Fibroblast of lung (primary cell): ENCODE measurements at regions not wholly inside any gene's neighbourhood (a gene's known extent, or its start where the extent isn't known, plus 50 kb on each side); places are given as distances from the start of the nearest gene placed in this dataset.

Source experiments
- DNase-seq, 2 donors: peaks; one replicate each; pipeline versions ENCODE4 v3.0.0 to v3.0.0-alpha.2; 2010; ENCODE audit warnings: low read depth in 2 of 2
- H2AFZ ChIP-seq: 2 replicates; pipeline ENCODE4 v1.5.1; 2012; ENCODE audit warnings: low read length, control low read depth, inconsistent platforms
- H3K27ac ChIP-seq: 2 replicates; pipeline ENCODE4 v1.5.1; 2011; ENCODE audit warnings: low read length, control low read depth; ENCODE audit not compliant: insufficient read depth
- H3K27me3 ChIP-seq: 2 replicates; pipeline ENCODE4 v1.5.1; 2011; ENCODE audit warnings: mild to moderate bottlenecking, low read length; ENCODE audit not compliant: control insufficient read depth, insufficient read depth
- H3K36me3 ChIP-seq: 2 replicates; pipeline ENCODE4 v1.5.1; 2011; ENCODE audit warnings: low read length; ENCODE audit not compliant: control insufficient read depth, insufficient read depth
- H3K4me1 ChIP-seq: 2 replicates; pipeline ENCODE4 v1.5.1; 2011; ENCODE audit warnings: low read length; ENCODE audit not compliant: control insufficient read depth, insufficient read depth; ENCODE audit errors: extremely low read depth
- H3K4me2 ChIP-seq: 2 replicates; pipeline ENCODE4 v1.5.1; 2011; ENCODE audit warnings: low read length, control low read depth; ENCODE audit not compliant: insufficient read depth; ENCODE audit errors: extremely low read depth
- H3K4me3 ChIP-seq, 4 experiments: fragments of 200-600 bp in 1 of 4; sonication (generic) in 1 of 4; replicated peaks in 1 of 4; 2 replicates each; pipeline ENCODE4 v1.5.1; 2011 to 2016; ENCODE audit warnings: low read length in 4 of 4, low read depth in 3 of 4, mild to moderate bottlenecking in 3 of 4, control low read depth in 2 of 4, inconsistent platforms in 1 of 4, mixed read lengths in 1 of 4; ENCODE audit not compliant: insufficient read depth in 1 of 4; ENCODE audit errors: control extremely low read depth in 1 of 4
- H3K79me2 ChIP-seq: 2 replicates; pipeline ENCODE4 v1.5.1; 2012; ENCODE audit warnings: mild to moderate bottlenecking, low read length, inconsistent platforms; ENCODE audit not compliant: control insufficient read depth, insufficient read depth
- H3K9ac ChIP-seq: 2 replicates; pipeline ENCODE4 v1.5.1; 2011; ENCODE audit warnings: mild to moderate bottlenecking, low read length, control low read depth; ENCODE audit not compliant: insufficient read depth
- H3K9me3 ChIP-seq: 2 replicates; pipeline ENCODE4 v1.5.1; 2012; ENCODE audit warnings: low read depth, low read length; ENCODE audit not compliant: control insufficient read depth, insufficient read depth
- H4K20me1 ChIP-seq: 2 replicates; pipeline ENCODE4 v1.5.1; 2011; ENCODE audit warnings: low read length; ENCODE audit not compliant: control insufficient read depth, insufficient read depth; ENCODE audit errors: extremely low read depth
- CTCF ChIP-seq, 2 donors: IDR thresholded peaks in 1 of 2; conservative IDR thresholded peaks in 1 of 2; 1 replicate in 1 of 2; 2 replicates in 1 of 2; pipeline ENCODE4 v1.5.1; 2011 to 2012; ENCODE audit warnings: low read length in 2 of 2, control low read depth in 1 of 2, inconsistent platforms in 1 of 2, low read depth in 1 of 2, mild to moderate bottlenecking in 1 of 2
- EZH2 ChIP-seq: IDR thresholded peaks from 2 replicates; pipeline ENCODE4 v1.5.1; 2012; ENCODE audit warnings: low read length, control low read depth, mild to moderate bottlenecking; ENCODE audit errors: missing control alignments

GRCh38 chr5:114054594-114054993 lies 307.3 kb upstream of the KCNN2 start:
- Histone ChIP-seq H3K9ac (no peak overlapping the region), H3K9me3 (no peaks in the 10 kb centered on the region), H2AFZ (no peak overlapping the region), H3K27me3 (peaks cover 9% of the 10 kb centered on the region), H3K4me1 (no peaks in the 10 kb centered on the region), H3K79me2 (no peaks in the 10 kb centered on the region), H4K20me1 (no peaks in the 10 kb centered on the region), H3K27ac (no peak overlapping the region), H3K4me2 (no peak overlapping the region), H3K4me3 (peak overlapping the region in 1 of 4 experiments; percentile 44), H3K36me3 (no peaks in the 10 kb centered on the region)
- TF ChIP-seq EZH2, result no peak
- TF ChIP-seq CTCF (conservative IDR thresholded peaks at IDR 0.05 in 1 of 2, IDR thresholded peaks at IDR 0.05 in 1 of 2; ENCODE audit: low read depth in 1 of 2, low read length in 2 of 2), result no peak
- DNase-seq, result no peak

- no peak overlapping the region for H3K4me2 ChIP-seq
- H3K9ac ChIP-seq, result no peak overlapping the region
- no peaks in the 10 kb centered on the region for H4K20me1 ChIP-seq
- H3K4me1 ChIP-seq, result no peaks in the 10 kb centered on the region
- H3K27ac ChIP-seq, result no peak overlapping the region
- H3K9me3 ChIP-seq, result no peaks in the 10 kb centered on the region
- TF ChIP-seq CTCF (conservative IDR thresholded peaks at IDR 0.05 in 1 of 2, IDR thresholded peaks at IDR 0.05 in 1 of 2; ENCODE audit: low read depth in 1 of 2, low read length in 2 of 2), result no peak
- TF ChIP-seq EZH2, result no peak
- peak; percentile 56 to 61 for DNase-seq
- peak overlapping the region in 2 of 4 experiments; percentile 36 to 69 for H3K4me3 ChIP-seq
- no peaks in the 10 kb centered on the region for H3K36me3 ChIP-seq
- no peaks in the 10 kb centered on the region for H3K79me2 ChIP-seq
- H3K27me3 ChIP-seq, result peaks cover 9% of the 10 kb centered on the region
- H2AFZ ChIP-seq, result no peak overlapping the region
Measured at GRCh38 chr5:114055318-114056184, 306.3 kb upstream of the KCNN2 start.

- H3K27me3 ChIP-seq, result peaks cover 9% of the 10 kb centered on the region
- DNase-seq, result peak in 1 of 2 donors; percentile 1
- no peaks in the 10 kb centered on the region for H3K79me2 ChIP-seq
- no peaks in the 10 kb centered on the region for H4K20me1 ChIP-seq
- H3K4me1 ChIP-seq, result no peaks in the 10 kb centered on the region
- H3K9ac ChIP-seq, result no peak overlapping the region
- no peaks in the 10 kb centered on the region for H3K9me3 ChIP-seq
- no peak overlapping the region for H3K27ac ChIP-seq
- no peaks in the 10 kb centered on the region for H3K36me3 ChIP-seq
- no peak for TF ChIP-seq CTCF (conservative IDR thresholded peaks at IDR 0.05 in 1 of 2, IDR thresholded peaks at IDR 0.05 in 1 of 2; ENCODE audit: low read depth in 1 of 2, low read length in 2 of 2)
- no peak for TF ChIP-seq EZH2
- H3K4me3 ChIP-seq, result peak overlapping the region in 1 of 4 experiments; percentile 36
- H2AFZ ChIP-seq, result no peak overlapping the region
- H3K4me2 ChIP-seq, result no peak overlapping the region
Measured at GRCh38 chr5:114056185-114056538, 305.7 kb upstream of the KCNN2 start.
